Body of pancreas (tissue), 4 donors: ENCODE measurements at regions not wholly inside any gene's neighbourhood (a gene's known extent, or its start where the extent isn't known, plus 50 kb on each side); places are given as distances from the start of the nearest gene placed in this dataset.

ENCODE experiments used
- POLR2A ChIP-seq, 3 donors: fragments of 450-650 bp; IDR thresholded peaks; one replicate each; pipeline ENCODE4 v1.6.1; 2016; ENCODE audit warnings: antibody characterized with exemption in 3 of 3, mild to moderate bottlenecking in 2 of 3
- TF ChIP-seq, protein P1 (sequence below), 7 experiments: fragments of 450-650 bp in 4 of 7; fragments of 200-600 bp in 3 of 7; sonication (generic) in 3 of 7; IDR thresholded peaks; one replicate each; pipeline ENCODE4 v1.5.1; 2016 to 2019; ENCODE audit warnings: antibody characterized with exemption in 7 of 7

DNA sequence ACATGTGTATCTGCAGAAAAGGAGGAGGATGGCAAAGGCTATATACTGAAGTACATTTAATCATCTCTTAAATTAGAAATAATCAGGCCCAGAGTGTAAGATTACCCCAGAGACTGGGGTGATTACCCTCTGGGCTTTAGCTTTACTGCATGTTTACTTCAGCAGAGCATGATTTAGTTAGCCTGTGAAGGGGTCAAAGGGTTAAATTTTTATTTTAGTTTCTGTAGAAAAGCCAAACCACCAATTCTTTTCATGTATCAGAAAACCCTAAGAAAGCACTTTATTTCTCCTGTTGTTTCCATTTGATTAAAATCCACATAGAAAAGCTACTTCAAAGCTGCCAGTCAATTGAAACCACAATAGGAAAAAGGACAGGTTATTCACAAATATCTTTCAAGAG is 101.5 kb upstream of the LSM8 start:
- TF ChIP-seq, protein P1, sequence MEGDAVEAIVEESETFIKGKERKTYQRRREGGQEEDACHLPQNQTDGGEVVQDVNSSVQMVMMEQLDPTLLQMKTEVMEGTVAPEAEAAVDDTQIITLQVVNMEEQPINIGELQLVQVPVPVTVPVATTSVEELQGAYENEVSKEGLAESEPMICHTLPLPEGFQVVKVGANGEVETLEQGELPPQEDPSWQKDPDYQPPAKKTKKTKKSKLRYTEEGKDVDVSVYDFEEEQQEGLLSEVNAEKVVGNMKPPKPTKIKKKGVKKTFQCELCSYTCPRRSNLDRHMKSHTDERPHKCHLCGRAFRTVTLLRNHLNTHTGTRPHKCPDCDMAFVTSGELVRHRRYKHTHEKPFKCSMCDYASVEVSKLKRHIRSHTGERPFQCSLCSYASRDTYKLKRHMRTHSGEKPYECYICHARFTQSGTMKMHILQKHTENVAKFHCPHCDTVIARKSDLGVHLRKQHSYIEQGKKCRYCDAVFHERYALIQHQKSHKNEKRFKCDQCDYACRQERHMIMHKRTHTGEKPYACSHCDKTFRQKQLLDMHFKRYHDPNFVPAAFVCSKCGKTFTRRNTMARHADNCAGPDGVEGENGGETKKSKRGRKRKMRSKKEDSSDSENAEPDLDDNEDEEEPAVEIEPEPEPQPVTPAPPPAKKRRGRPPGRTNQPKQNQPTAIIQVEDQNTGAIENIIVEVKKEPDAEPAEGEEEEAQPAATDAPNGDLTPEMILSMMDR (IDR thresholded peaks at IDR 0.05), result no peak
- TF ChIP-seq POLR2A (IDR thresholded peaks at IDR 0.05), result no peak
